ENCODE measurements at regions not wholly inside any gene's neighbourhood (a gene's known extent, or its start where the extent isn't known, plus 50 kb on each side); places are given as distances from the start of the nearest gene placed in this dataset.

DNA sequence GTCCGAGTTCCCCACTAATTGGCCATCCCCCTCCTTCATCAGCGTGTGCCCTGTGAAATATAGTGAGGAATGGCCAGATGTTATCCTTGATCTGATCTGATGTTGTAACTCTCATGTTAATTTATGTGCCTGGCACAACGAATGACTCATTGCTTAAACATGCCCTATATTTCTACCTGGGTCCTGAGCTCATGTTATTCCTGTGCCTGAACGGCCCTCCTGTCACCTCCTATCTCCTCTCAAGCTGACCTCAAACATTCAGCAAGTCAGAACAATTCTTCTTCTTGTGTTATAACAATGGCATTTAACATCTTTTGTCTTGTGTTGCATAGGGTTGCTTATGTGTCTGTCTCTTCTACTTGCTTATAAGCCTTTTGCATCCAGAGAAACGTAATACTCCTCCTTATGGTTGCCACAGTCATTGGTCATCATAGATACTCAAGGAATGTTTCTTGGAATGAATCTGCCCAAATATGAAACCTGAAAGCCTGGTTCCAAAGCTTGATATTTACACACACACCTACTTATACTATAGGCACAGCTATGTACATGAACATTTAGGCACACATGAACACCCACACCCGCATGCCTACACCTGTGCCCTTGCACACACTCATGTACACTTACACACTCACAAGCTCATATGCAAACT is 80.2 kb upstream of the PHLPP1 start:
- TF ChIP-seq EZH2phosphoT487 (IDR thresholded peaks at IDR 0.05; ENCODE audit: insufficient read depth, low read depth) (no peak), EZH2 (IDR thresholded peaks at IDR 0.05; ENCODE audit: insufficient read depth, poor library complexity, severe bottlenecking) (no peak)

All from GM23248 (cell line).